GM12878 (cell line): ENCODE measurements at regions not wholly inside any gene's neighbourhood (a gene's known extent, or its start where the extent isn't known, plus 50 kb on each side); places are given as distances from the start of the nearest gene placed in this dataset.

Experiments
- ATAC-seq: fragments of 200-7000 bp; cut with Tn5 transposase; 3 replicates; pipeline ENCODE4 v1.9.1; 2020; ENCODE audit warnings: mild to moderate bottlenecking, moderate library complexity
- BruUV-seq: library from RNA; stranded (reverse); fragments of 400-500 nt; replicated peaks from 2 replicates; lab custom pipeline; 2021; lab: Mats Ljungman, UMichigan
- CTCF ChIA-PET: fragments of 300-600 bp; sonication (Branson Sonifier 250); formaldehyde crosslinking; extraction: SDS; loops from one replicate; lab custom pipeline; 2021; ENCODE audit warnings: inconsistent platforms; lab: Yijun Ruan, JAX
- POLR2A ChIA-PET: fragments of 350-600 bp; formaldehyde crosslinking; extraction: SDS; loops from one replicate; lab custom pipeline; 2021; ENCODE audit warnings: inconsistent platforms; lab: Charles Lee
- RAD21 ChIA-PET: fragments of 300-600 bp; sonication (Branson Sonifier 250); formaldehyde crosslinking; loops from one replicate; lab custom pipeline; 2023; ENCODE audit warnings: antibody characterized with exemption; ENCODE audit not compliant: unreplicated experiment; lab: Charles Lee
- SMC1A ChIA-PET: fragments of 300-600 bp; sonication (Branson Sonifier 250); formaldehyde crosslinking; loops from one replicate; lab custom pipeline; 2023; ENCODE audit not compliant: unreplicated experiment, uncharacterized antibody; lab: Charles Lee
- DNase-seq: peaks from one replicate; pipeline ENCODE4 v3.0.0-alpha.2; 2011; ENCODE audit warnings: low read depth, low spot score
- FAIRE-seq: peaks from 3 replicates; lab custom pipeline; 2011; peaks lifted over from hg19 to GRCh38; lab: Jason Lieb, UNC
- H2AFZ ChIP-seq: 2 replicates; pipeline ENCODE4 v1.6.0; 2011; ENCODE audit warnings: low read depth, low read length, control low read depth; ENCODE audit not compliant: control insufficient read depth
- H3K27ac ChIP-seq: 2 replicates; pipeline ENCODE4 v1.5.1; 2011; ENCODE audit warnings: control low read depth; ENCODE audit not compliant: control insufficient read depth, insufficient read depth
- H3K27me3 ChIP-seq, 2 experiments: replicated peaks in 1 of 2; 2 replicates each; pipeline versions ENCODE4 v1.6.0 to v1.6.1; 2011; ENCODE audit warnings: low read length in 1 of 2; ENCODE audit not compliant: control insufficient read depth in 2 of 2, insufficient read depth in 2 of 2
- H3K36me3 ChIP-seq, 2 experiments: 2 replicates each; pipeline ENCODE4 v1.5.1; 2011; ENCODE audit warnings: low read length in 1 of 2; ENCODE audit not compliant: control insufficient read depth in 2 of 2, insufficient read depth in 2 of 2
- H3K4me1 ChIP-seq: 2 replicates; pipeline ENCODE4 v1.6.1; 2011; ENCODE audit warnings: mild to moderate bottlenecking, low read length, moderate library complexity, mixed read lengths; ENCODE audit not compliant: control insufficient read depth, insufficient read depth
- H3K4me2 ChIP-seq: 2 replicates; pipeline ENCODE4 v1.6.0; 2011; ENCODE audit warnings: control low read depth; ENCODE audit not compliant: control insufficient read depth, insufficient read depth
- H3K4me3 ChIP-seq: fragments of 200-600 bp; sonication (generic); 2 replicates; pipeline ENCODE4 v1.5.1; 2016
- H3K79me2 ChIP-seq: 2 replicates; pipeline ENCODE4 v1.6.0; 2011; ENCODE audit warnings: low read length; ENCODE audit not compliant: control insufficient read depth, insufficient read depth
- H3K9ac ChIP-seq: 2 replicates; pipeline ENCODE4 v1.8.0; 2011; ENCODE audit warnings: low read length, control low read depth, mixed read lengths; ENCODE audit not compliant: control insufficient read depth, insufficient read depth
- H3K9me3 ChIP-seq: replicated peaks from 3 replicates; pipeline ENCODE4 v1.5.1; 2011; ENCODE audit warnings: mild to moderate bottlenecking, low read length; ENCODE audit not compliant: control insufficient read depth, insufficient read depth
- H4K20me1 ChIP-seq: 2 replicates; pipeline ENCODE4 v1.6.0; 2011; ENCODE audit not compliant: control insufficient read depth, insufficient read depth
- ASH2L ChIP-seq: fragments of 300-600, 200-600 bp; sonication (generic); IDR thresholded peaks from 2 replicates; pipeline ENCODE4 v1.6.1; 2017; ENCODE audit warnings: low read depth, mild to moderate bottlenecking, borderline replicate concordance
- CHD1 ChIP-seq: IDR thresholded peaks from 2 replicates; pipeline ENCODE4 v1.6.1; 2012; ENCODE audit warnings: low read depth, low read length, improper control_type of control experiment
- EED ChIP-seq: sonication (generic); IDR thresholded peaks from 2 replicates; pipeline ENCODE4 v1.6.1; 2016; ENCODE audit warnings: antibody characterized with exemption, low read depth
- EP300 ChIP-seq, 2 experiments: fragments of 150-350 bp in 1 of 2; IDR thresholded peaks; 2 replicates each; pipeline ENCODE4 v1.6.1; 2011 to 2012; ENCODE audit warnings: low read depth in 2 of 2, low read length in 2 of 2, borderline replicate concordance in 1 of 2, improper control_type of control experiment in 1 of 2, inconsistent platforms in 1 of 2; ENCODE audit not compliant: control insufficient read depth in 1 of 2
- EZH2 ChIP-seq: IDR thresholded peaks from 2 replicates; pipeline ENCODE4 v1.6.1; 2012; ENCODE audit warnings: low read depth, mild to moderate bottlenecking, control low read depth, inconsistent platforms, low read length, borderline replicate concordance; ENCODE audit not compliant: control insufficient read depth
- GABPA ChIP-seq: IDR thresholded peaks from 2 replicates; pipeline ENCODE4 v1.6.1; 2014; ENCODE audit warnings: antibody characterized with exemption, low read depth, mild to moderate bottlenecking, inconsistent platforms
- GATAD2B ChIP-seq: fragments of 450-650 bp; conservative IDR thresholded peaks from 2 replicates; pipeline ENCODE4 v1.6.1; 2017; ENCODE audit warnings: low read depth, mild to moderate bottlenecking, moderate library complexity
- IKZF2 ChIP-seq, 2 experiments: fragments of 450-650 bp; IDR thresholded peaks; 2 replicates each; pipeline ENCODE4 v1.6.1; 2017; ENCODE audit warnings: mild to moderate bottlenecking in 2 of 2, moderate library complexity in 2 of 2
- IRF4 ChIP-seq: IDR thresholded peaks from 2 replicates; pipeline ENCODE4 v1.6.1; 2011; ENCODE audit warnings: low read depth, low read length
- MYC ChIP-seq: IDR thresholded peaks from 2 replicates; pipeline ENCODE4 v1.6.1; 2011; ENCODE audit warnings: mild to moderate bottlenecking, low read length, moderate library complexity, inconsistent platforms; ENCODE audit not compliant: insufficient read depth, insufficient replicate concordance, insufficient read length, severe bottlenecking
- NBN ChIP-seq: fragments of 450-650 bp; IDR thresholded peaks from 2 replicates; pipeline ENCODE4 v1.6.1; 2016
- PML ChIP-seq: IDR thresholded peaks from 2 replicates; pipeline ENCODE4 v1.6.1; 2012; ENCODE audit warnings: low read length, inconsistent platforms
- POLR2A ChIP-seq: IDR thresholded peaks from 2 replicates; pipeline ENCODE4 v1.6.1; 2011; ENCODE audit warnings: low read depth, mild to moderate bottlenecking, low read length
- SMAD1 ChIP-seq: fragments of 450-650 bp; IDR thresholded peaks from 2 replicates; pipeline ENCODE4 v1.6.1; 2018; ENCODE audit warnings: mild to moderate bottlenecking, low read depth; ENCODE audit not compliant: partially characterized antibody
- SREBF1 ChIP-seq: IDR thresholded peaks from 2 replicates; pipeline ENCODE4 v1.6.1; 2012; ENCODE audit warnings: mild to moderate bottlenecking, low read length
- SUZ12 ChIP-seq: fragments of 200-600 bp; sonication (generic); IDR thresholded peaks from one replicate; pipeline ENCODE4 v1.6.1; 2018; ENCODE audit warnings: antibody characterized with exemption, mild to moderate bottlenecking; ENCODE audit not compliant: unreplicated experiment
- ZNF24 ChIP-seq: fragments of 450-650 bp; IDR thresholded peaks from 2 replicates; pipeline ENCODE4 v1.6.1; 2017; ENCODE audit warnings: antibody characterized with exemption, mild to moderate bottlenecking
- WGBS: methylation state at CpG from one replicate; pipeline ENCODE4 v1.1.6; 2016; ENCODE audit warnings: low lambda C conversion rate; ENCODE audit not compliant: insufficient replicate concordance, insufficient coverage; ENCODE audit errors: missing lambda C conversion rate; 5-methylcytosine and 5-hydroxymethylcytosine counted together
- in situ Hi-C: fragments of 300-500 bp; cut with MboI; formaldehyde crosslinking; loops from 9 replicates; pipeline ENCODE4 v1.14.3; 2018; ENCODE audit warnings: mixed read lengths
- intact Hi-C: fragments of 100-400 bp; cut with micrococcal nuclease; formaldehyde crosslinking; loops from one replicate; pipeline ENCODE4 v1.14.2; 2022; ENCODE audit not compliant: unreplicated experiment
- TF ChIP-seq, protein P1 (sequence below): fragments of 450-650 bp; IDR thresholded peaks from 2 replicates; pipeline ENCODE4 v1.6.1; 2017; ENCODE audit warnings: mild to moderate bottlenecking

DNA sequence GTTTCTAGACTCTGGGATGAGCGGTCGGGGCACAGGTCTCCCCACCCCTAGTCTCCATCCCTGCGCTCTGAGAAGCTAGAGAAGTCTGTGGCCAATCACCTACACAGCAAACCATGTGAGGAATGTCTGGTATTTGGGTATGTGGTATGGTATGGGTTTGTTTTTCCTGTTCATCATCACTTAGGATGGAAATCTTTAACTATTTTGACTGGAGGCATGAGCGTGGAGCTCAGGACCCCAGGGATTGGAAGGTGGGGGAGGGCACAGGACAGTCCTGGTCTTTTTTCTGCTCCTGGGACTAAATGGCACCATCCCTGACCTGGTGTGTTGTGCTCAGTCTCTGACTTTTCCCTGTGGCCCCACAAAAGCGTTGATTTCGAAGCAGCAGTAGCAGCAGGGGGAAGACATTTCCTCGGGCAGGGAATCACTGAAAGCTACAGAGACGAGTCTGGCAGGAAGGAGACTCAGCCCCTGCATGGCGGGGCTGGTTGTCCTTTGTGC, 191.7 kb upstream of the TPM1 start (continued):
- TF ChIP-seq EED (no peak), POLR2A (no peak)

DNA sequence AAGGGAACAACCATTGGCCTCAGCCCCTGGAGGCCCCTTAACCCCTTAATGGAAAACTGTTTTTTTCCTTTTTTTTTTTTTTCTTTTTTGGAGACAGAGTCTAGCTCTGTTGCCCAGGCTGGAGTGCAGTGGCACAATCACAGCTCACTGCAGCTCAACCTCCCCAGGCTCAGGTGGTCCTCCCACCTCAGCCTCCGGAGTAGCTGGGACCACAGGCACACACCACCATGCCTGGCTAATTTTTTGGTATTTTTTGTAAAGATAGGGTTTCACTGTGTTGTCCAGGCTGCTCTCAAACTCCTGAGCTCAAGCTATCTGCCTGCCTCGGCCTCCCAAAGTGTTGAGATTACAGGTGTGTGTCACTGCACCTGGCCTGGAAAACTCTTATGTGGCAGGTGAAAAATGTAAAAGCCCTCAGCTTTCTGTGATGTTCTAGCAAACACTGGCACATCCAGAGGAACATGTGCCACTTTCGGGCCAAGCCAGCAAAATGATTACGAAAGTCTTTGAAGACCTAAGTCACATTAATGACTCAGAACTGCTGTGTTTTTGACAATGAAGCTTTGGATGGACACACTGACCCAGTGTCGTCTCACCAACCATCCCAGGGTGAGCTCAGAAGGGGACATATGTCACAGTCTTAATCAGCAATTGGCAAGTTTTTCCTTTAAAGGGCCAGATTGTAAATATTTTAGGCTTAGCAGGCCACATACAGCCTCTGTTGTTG, 189.3 kb upstream of the TPM1 start:
- ChIA-PET RAD21 (no interaction called here), POLR2A (no interaction called here), SMC1A (no interaction called here), CTCF (no interaction called here)
- Histone ChIP-seq H3K9ac (no peak overlapping the region), H3K4me2 (no peak overlapping the region), H3K36me3 (no peaks in the 10 kb centered on the region), H2AFZ (no peak overlapping the region), H3K4me1 (no peaks in the 10 kb centered on the region), H3K79me2 (no peaks in the 10 kb centered on the region), H4K20me1 (no peaks in the 10 kb centered on the region), H3K9me3 (no peaks in the 10 kb centered on the region), H3K27me3 (no peaks in the 10 kb centered on the region; a peak in 1 of 4 replicates), H3K4me3 (no peak overlapping the region), H3K27ac (no peak overlapping the region)
- DNase-seq (no peak), FAIRE-seq (no peak), ATAC-seq (no peak)
- in situ Hi-C loops (no loop called here), intact Hi-C loops (no loop called here)
- no TSS peak for BruUV-seq
- no peak for TF ChIP-seq GABPA
- TF ChIP-seq PML, result no peak
- TF ChIP-seq ASH2L, result no peak
- TF ChIP-seq, protein P1, sequence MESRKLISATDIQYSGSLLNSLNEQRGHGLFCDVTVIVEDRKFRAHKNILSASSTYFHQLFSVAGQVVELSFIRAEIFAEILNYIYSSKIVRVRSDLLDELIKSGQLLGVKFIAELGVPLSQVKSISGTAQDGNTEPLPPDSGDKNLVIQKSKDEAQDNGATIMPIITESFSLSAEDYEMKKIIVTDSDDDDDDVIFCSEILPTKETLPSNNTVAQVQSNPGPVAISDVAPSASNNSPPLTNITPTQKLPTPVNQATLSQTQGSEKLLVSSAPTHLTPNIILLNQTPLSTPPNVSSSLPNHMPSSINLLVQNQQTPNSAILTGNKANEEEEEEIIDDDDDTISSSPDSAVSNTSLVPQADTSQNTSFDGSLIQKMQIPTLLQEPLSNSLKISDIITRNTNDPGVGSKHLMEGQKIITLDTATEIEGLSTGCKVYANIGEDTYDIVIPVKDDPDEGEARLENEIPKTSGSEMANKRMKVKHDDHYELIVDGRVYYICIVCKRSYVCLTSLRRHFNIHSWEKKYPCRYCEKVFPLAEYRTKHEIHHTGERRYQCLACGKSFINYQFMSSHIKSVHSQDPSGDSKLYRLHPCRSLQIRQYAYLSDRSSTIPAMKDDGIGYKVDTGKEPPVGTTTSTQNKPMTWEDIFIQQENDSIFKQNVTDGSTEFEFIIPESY, result no peak
- no peak for TF ChIP-seq SMAD1
- no peak for TF ChIP-seq IKZF2 (IDR thresholded peaks at IDR 0.05)
- no peak for TF ChIP-seq EP300 (IDR thresholded peaks at IDR 0.05; ENCODE audit: borderline replicate concordance in 1 of 2, control insufficient read depth in 1 of 2, low read depth in 2 of 2, low read length in 2 of 2)
- TF ChIP-seq ZNF24, result no peak
- no peak for TF ChIP-seq EZH2
- no peak for TF ChIP-seq SREBF1
- TF ChIP-seq IRF4, result no peak
- no peak for TF ChIP-seq GATAD2B
- no peak for TF ChIP-seq MYC
- TF ChIP-seq SUZ12, result no peak
- no peak for TF ChIP-seq CHD1
- no peak for TF ChIP-seq NBN
- WGBS, result 27% methylated on average over 5 of the region's 5 CpGs
